HG03159 (cell line): ENCODE measurements at regions not wholly inside any gene's neighbourhood (a gene's known extent, or its start where the extent isn't known, plus 50 kb on each side); places are given as distances from the start of the nearest gene placed in this dataset.
A peak's percentile ranks its signal among the peaks of the same experiment; 100 is the strongest.

ENCODE experiments used
- ATAC-seq: cut with Tn5 transposase; IDR thresholded peaks from one replicate; pipeline ENCODE4 v1.9.1; 2021; ENCODE audit warnings: mild to moderate bottlenecking, moderate library complexity; ENCODE audit not compliant: unreplicated experiment

- no peak for ATAC-seq
Measured at GRCh38 chr10:123568751-123569150, 97.4 kb upstream of the GPR26 start.

DNA sequence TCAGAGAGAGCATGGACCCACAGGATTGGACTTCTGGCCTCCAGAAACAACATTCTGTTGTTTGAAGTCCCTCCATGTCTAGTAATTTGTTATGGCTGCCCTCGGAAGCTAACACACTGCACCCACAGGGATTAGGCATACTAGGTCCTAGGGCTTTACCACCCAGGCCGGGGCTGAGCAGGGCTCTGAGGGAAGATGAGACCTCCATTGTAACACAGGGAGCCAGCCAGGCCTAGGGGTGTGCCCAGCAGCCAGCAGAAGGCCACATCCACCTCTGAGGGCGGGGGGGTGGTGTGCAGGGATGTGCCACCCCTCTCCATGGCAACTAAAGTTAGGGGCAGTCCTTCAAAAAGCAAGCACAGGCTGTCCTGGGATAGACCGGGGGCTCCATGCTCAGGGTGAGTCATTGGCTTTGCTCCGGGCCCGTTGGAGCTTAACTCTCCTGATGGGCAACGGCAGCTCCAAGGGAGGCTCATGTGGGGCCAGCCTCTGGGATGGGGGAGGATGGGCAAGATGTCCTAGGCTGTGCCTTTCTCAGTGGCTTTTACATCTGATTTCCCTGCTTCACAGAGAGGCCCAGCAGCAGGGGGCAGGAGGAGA, 96.6 kb upstream of the GPR26 start:
- ATAC-seq, result no peak

DNA sequence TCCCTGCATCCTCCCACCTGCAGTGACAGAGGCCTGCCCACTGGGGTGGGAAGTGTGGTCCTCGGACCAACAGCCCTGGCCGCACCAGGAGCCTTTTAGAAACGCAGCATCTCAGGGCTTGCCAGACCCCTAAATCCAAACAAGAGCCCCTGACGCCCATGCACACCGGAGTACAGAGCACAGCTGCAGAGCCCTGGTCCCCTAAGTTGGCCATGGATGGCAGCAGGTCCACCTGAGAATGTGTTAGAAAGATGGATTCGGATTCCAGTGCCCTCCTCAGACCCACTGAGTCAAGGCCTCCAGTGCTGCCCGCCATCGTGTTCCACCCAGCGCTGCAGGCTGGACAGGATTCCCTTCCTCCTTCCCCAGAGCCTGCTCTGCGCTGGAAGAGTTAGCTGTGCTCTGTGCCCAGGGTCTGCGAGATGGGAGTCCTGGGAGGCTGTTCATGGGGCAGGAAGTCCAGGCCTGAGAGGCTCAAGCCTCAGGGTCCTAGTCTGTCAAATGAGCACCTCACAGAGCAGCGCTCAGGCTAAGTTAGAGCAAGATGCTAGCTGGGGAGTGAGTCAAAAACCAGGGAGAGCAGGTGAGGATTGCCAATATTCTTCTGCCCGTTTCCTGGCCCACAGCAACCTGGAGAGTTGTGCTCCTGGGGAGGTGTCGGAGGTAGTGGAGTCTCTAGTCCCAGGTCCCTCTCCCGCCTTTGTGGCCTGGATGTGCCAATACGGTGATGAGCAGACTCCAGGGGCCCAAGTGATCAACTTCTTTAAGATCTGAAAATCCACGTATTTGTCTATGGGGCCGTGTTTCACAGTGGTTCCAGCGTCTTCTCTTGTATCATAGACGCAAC, 95.9 kb upstream of the GPR26 start:
- ATAC-seq, result no peak

GRCh38 chr10:123570898-123571515, 95.1 kb upstream of the GPR26 start:
- no peak for ATAC-seq

DNA sequence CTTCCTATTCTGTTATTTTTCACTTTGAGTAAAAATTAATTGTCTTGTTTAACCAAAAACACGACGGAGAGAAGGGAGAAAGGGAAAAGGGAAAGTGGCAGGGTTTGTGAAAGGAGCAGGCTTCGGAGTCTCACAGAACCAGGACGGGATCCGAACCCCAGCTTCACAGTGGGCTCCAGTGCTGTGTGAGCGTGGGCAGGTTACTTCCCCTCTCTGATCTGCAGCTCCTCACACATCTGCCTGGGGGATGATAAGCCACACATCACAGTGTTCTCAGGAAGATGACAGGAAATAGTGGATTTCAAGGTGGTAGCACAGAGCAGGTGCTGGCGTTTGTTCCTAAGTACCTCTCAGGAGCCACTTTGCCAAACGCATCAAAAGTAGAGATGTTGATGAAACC, 94.2 kb upstream of the GPR26 start:
- ATAC-seq, result no peak

DNA sequence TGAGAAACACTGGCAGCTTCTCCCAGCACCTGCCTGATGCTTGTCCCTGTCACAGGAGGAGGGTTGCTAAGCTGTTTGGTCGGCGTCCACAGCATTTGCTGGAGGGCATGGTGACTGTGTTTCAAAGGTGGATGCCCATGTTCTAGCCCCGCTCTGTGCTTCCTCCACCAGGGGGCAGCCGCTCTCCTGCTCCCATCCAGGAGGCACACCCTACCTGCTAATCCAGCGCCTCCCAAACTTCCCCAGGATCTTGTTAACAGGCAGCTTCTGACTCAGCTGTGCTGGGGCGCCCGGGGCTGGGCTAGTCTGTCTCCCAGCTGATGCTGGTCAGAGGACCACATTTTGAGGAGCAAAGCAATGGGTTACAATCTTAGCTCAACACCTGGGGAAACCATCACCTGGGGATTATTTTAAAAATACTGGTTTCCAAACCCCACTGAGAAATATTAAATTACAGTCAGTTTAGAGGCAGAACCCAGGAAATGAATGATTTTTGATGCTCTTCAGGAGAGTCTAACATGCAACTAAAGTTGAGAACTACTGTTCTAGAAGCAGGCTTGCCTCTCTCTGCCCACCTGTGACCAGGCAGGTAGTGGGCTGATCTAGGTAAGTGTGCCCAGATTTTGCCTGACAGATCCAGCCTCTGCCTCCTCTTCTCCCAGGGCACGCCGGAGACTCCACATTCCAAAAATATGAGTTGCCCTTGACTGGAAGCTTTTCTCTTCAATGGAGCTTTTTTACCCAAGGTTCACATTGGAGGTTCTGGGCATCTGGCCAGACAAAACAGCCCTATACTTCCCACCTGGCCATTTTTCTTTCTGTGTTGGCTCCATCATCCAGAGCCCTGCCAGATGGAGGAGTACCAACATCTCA, 92.7 kb upstream of the GPR26 start:
- ATAC-seq, result no peak

GRCh38 chr10:123574109-123574698, 92.0 kb upstream of the GPR26 start:
- ATAC-seq, result no peak

- ATAC-seq, result no peak
Measured at GRCh38 chr10:123575105-123575504, 91.0 kb upstream of the GPR26 start.

- no peak for ATAC-seq
Measured at GRCh38 chr10:123576706-123577105, 89.4 kb upstream of the GPR26 start.

DNA sequence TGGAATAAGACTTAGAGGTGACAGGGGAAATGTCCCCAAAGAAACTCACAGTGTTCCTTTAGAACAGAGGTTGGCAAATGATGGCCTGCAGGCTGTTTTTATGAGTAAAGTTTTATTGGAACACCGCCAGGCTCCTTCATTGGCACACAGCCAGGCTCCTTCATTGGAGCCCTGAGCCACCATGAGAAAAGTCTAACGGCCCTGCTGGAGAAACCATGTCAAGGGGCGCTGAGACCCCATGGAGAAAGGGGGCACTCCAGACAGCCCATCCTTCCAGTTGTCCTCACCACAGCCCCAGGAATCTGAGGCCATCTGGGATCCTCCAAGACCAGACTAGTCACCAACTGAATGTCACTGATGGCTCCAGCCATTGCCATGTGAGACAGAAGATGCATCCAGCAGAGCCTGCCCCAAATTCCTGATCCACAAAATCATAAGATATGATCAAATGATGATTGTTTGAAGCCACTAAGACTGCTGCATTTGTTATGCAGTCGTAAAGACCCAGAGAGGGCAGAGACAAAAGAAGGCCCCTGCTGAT, 88.2 kb upstream of the GPR26 start:
- ATAC-seq, result no peak

DNA sequence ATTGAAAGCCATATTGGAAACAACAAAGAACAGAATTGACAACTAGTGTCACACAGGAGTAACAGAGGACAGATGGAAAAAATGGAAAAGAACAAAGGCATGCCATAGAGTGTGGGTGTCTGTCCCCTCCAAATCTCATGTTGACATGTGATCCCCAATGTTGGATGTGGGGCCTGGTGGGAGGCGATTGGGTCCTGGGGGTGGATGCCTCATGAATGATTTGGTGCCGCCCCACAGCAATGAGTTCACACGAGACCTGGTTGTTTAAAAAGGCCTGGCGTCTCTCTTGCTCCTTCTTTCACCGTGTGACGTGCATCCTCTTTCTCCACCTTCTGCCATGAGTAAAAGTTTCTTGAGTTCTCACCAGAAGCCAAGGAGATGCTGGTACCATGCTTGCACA, 87.4 kb upstream of the GPR26 start:
- ATAC-seq, result no peak

- ATAC-seq, result no peak
Measured at GRCh38 chr10:123579675-123580074, 86.5 kb upstream of the GPR26 start.

DNA sequence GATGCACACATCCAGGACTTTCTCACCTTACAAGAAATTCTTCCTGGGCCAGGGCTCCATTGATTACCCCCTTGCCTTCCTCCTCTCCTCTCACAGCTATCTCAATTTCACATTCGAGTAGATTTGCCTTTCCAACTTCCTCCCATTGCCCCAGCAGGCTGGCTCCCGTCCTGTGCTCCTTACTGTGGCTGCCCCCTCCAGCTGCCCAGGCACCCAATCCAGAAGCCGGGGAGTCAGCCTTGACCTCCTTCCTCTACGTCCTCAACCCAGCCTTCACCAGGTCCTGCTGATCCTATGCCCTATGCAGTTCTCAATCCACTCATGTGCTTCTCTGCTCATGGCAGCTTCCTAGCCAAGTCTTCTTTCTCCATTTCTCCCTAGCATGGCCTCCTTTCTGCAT, 85.7 kb upstream of the GPR26 start:
- ATAC-seq, result no peak

GRCh38 chr10:123581656-123582055, 84.5 kb upstream of the GPR26 start:
- ATAC-seq, result no peak

DNA sequence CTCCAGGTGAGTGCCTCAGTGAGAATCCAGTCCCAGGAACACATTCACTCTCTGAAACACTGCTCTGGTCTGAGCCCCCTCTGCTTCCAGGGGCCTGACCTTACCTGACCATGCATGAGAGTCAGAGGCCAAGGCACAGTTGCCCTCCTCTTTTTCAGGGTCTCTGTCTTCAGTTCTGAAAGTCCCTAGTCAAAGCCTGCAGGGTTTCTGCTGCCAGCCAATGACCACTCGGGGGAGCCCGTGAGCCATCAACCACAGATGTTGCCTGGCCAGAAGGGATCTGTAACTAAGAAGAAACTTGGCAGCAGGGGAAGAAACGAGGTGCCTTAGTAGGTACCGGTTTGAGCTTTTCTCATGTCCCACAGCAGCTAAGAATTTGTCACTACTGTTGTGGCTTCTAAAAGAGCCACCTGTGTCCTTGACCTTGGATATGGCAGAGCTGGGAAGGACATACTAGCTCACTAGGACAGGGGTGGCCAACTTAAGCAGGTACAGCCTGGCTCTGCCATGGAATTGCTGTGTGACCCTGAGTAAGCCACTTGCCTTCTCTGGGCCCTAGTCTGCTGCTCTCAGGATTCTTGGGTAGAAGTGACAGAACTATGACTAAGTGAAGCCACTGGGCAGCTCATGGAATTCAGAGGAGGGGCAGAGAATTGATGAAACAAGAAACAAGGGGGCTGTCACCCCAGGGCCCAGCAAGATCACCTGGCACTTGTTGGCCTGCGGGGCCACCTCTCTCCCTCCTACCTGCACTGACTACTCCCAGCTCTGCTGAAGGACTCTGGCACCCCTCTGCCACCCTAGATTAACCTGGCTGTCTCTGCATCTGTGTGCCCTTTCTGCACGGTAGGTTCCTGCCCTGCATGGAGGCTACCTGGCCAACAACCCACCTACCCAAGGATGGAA, 83.8 kb upstream of the GPR26 start:
- ATAC-seq, result peak; percentile 70

DNA sequence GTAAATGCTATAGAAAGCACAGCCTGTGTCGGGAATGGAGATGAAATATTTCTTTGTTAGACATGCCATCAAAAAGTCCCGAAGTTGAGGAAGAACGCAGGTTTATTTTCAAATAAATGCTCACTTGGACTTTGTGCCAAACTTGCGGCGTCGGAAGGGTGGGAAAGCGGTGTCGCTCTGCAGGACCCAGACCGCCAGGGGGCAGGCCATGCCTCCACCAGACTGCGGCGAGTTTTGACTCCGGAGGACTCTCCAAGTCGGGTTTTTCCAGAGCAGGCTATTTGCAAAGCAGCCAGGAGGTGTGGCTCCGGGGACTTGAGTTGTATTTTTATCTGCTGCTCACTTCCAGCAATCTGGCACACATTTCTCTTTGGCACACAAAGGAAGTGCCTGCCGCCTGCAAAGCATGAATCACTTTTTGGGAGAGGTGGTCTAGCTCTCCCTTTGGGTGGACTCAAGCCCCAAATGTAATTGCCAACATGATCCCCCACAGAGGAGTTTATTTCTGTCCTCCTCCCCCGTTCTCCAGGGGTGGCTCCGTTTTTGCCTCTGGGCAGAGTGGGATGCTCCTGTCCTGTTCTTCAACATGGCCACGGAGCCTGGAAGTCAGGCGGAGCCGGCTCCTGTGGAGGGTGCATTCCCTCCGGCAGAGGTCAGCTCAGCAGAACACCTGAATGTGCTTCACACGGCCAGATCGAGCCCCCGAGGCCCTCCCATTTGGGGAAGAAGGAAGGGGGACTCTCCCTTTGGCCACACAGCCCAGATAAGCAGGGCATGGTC, 82.3 kb upstream of the GPR26 start:
- no peak for ATAC-seq

- ATAC-seq, result no peak
Measured at GRCh38 chr10:123584419-123584775, 81.8 kb upstream of the GPR26 start.

GRCh38 chr10:123585477-123586445, 80.4 kb upstream of the GPR26 start:
- ATAC-seq, result no peak
